GM12892 (cell line): ENCODE measurements at regions not wholly inside any gene's neighbourhood (a gene's known extent, or its start where the extent isn't known, plus 50 kb on each side); places are given as distances from the start of the nearest gene placed in this dataset.

Source experiments
- POLR2A ChIP-seq: IDR thresholded peaks from 2 replicates; pipeline ENCODE4 v1.6.1; 2011; ENCODE audit warnings: low read depth, low read length, control low read depth
- TAF1 ChIP-seq: IDR thresholded peaks from 2 replicates; pipeline ENCODE4 v1.6.1; 2011; ENCODE audit warnings: low read depth, mild to moderate bottlenecking, control low read depth, low read length, borderline replicate concordance

DNA sequence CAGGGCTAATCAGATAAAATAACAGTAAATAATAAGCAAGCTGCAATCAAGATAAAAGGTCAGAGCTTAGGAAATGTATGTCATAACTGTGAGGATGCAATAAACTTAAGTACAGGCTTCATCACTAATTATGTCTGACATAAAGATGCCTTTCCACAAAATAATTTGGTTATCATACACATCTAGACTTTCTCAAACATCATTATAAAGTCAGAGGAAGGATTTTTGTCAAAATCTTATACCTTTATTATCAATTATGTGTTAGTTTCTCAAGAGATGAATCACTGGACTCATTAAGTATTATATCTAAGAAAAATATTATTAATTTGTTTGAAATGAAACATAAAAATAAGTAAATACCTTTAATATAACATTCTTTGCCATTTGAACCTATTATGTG is 695.4 kb upstream of the INTU start:
- TF ChIP-seq POLR2A: no peak
- no peak for TF ChIP-seq TAF1
